Neuronal stem cell (in vitro differentiated cells): ENCODE measurements at regions not wholly inside any gene's neighbourhood (a gene's known extent, or its start where the extent isn't known, plus 50 kb on each side); places are given as distances from the start of the nearest gene placed in this dataset.

Experiments
- DNase-seq: peaks from one replicate; pipeline ENCODE4 v3.0.0-alpha.2; 2013; ENCODE audit warnings: low spot score
- H2AFZ ChIP-seq: one replicate; pipeline ENCODE4 v1.6.1; 2013; ENCODE audit warnings: mild to moderate bottlenecking, low read length, inconsistent platforms
- H2AK5ac ChIP-seq: 2 replicates; pipeline ENCODE4 v1.6.1; 2013; ENCODE audit warnings: low read depth, mild to moderate bottlenecking, inconsistent platforms, low read length, moderate library complexity, mixed read lengths
- H2BK120ac ChIP-seq: 2 replicates; pipeline ENCODE4 v1.6.1; 2013; ENCODE audit warnings: low read depth, mild to moderate bottlenecking, inconsistent platforms, low read length, moderate library complexity, mixed read lengths
- H2BK12ac ChIP-seq: one replicate; pipeline ENCODE4 v1.6.1; 2013; ENCODE audit warnings: low read length, inconsistent platforms
- H2BK15ac ChIP-seq: 2 replicates; pipeline ENCODE4 v1.6.1; 2013; ENCODE audit warnings: mild to moderate bottlenecking, low read length, inconsistent platforms, mixed read lengths
- H2BK5ac ChIP-seq: one replicate; pipeline ENCODE4 v1.6.1; 2013; ENCODE audit warnings: inconsistent platforms, mild to moderate bottlenecking, low read length, moderate library complexity
- H3K14ac ChIP-seq: one replicate; pipeline ENCODE4 v1.6.1; 2013; ENCODE audit warnings: low read length, inconsistent platforms
- H3K18ac ChIP-seq: 2 replicates; pipeline ENCODE4 v1.6.1; 2013; ENCODE audit warnings: low read length, inconsistent platforms
- H3K23ac ChIP-seq: 2 replicates; pipeline ENCODE4 v1.6.1; 2013; ENCODE audit warnings: low read depth, mild to moderate bottlenecking, mixed read lengths, low read length, inconsistent platforms; ENCODE audit not compliant: poor library complexity
- H3K27ac ChIP-seq: replicated peaks from 3 replicates; pipeline ENCODE4 v1.5.1; 2013; ENCODE audit warnings: low read length, inconsistent platforms
- H3K27me3 ChIP-seq, 3 experiments: 2 replicates each; pipeline ENCODE4 v1.6.1; 2013; ENCODE audit warnings: low read length in 3 of 3, mild to moderate bottlenecking in 2 of 3, inconsistent platforms in 1 of 3, low read depth in 1 of 3, mixed read lengths in 1 of 3, moderate library complexity in 1 of 3; ENCODE audit not compliant: control insufficient read depth in 3 of 3, insufficient read depth in 3 of 3
- H3K36me3 ChIP-seq, 2 donors: replicated peaks in 1 of 2; 2 replicates each; pipeline ENCODE4 v1.6.1; 2013; ENCODE audit warnings: low read length in 2 of 2; ENCODE audit not compliant: control insufficient read depth in 2 of 2, insufficient read depth in 2 of 2
- H3K4ac ChIP-seq: 2 replicates; pipeline ENCODE4 v1.6.1; 2013; ENCODE audit warnings: inconsistent platforms, mild to moderate bottlenecking, low read length, moderate library complexity
- H3K4me1 ChIP-seq, 2 donors: 1 replicate in 1 of 2; 2 replicates in 1 of 2; pipeline ENCODE4 v1.6.1; 2013; ENCODE audit warnings: low read length in 2 of 2, low read depth in 1 of 2; ENCODE audit not compliant: control insufficient read depth in 2 of 2, insufficient read depth in 1 of 2
- H3K4me2 ChIP-seq: one replicate; pipeline ENCODE4 v1.6.1; 2013; ENCODE audit warnings: mild to moderate bottlenecking, low read length, inconsistent platforms; ENCODE audit not compliant: insufficient read depth, poor library complexity, severe bottlenecking
- H3K4me3 ChIP-seq, 2 donors: 2 replicates each; pipeline ENCODE4 v1.5.1; 2013; ENCODE audit warnings: low read length in 2 of 2, mild to moderate bottlenecking in 2 of 2, inconsistent platforms in 1 of 2, moderate library complexity in 1 of 2
- H3K79me1 ChIP-seq: one replicate; pipeline ENCODE4 v1.6.1; 2013; ENCODE audit warnings: low read depth, mild to moderate bottlenecking, inconsistent platforms, low read length, moderate library complexity
- H3K9ac ChIP-seq: one replicate; pipeline ENCODE4 v1.6.1; 2013; ENCODE audit warnings: mild to moderate bottlenecking, low read depth, low read length, inconsistent platforms; ENCODE audit not compliant: poor library complexity
- H3K9me3 ChIP-seq, 2 donors: replicated peaks in 1 of 2; 2 replicates each; pipeline versions ENCODE3 to v1.6.1; 2013; ENCODE audit warnings: low read length in 2 of 2, mild to moderate bottlenecking in 2 of 2, inconsistent platforms in 1 of 2, low read depth in 1 of 2, mixed read lengths in 1 of 2, moderate library complexity in 1 of 2; ENCODE audit not compliant: control insufficient read depth in 2 of 2, insufficient read depth in 1 of 2
- H4K8ac ChIP-seq: one replicate; pipeline ENCODE4 v1.6.1; 2013; ENCODE audit warnings: low read depth, mild to moderate bottlenecking, inconsistent platforms, low read length, moderate library complexity
- H4K91ac ChIP-seq: one replicate; pipeline ENCODE4 v1.6.1; 2013; ENCODE audit warnings: low read length, low read depth, mild to moderate bottlenecking, inconsistent platforms; ENCODE audit not compliant: poor library complexity
- WGBS, 2 donors: extraction: QIAGEN DNeasy Blood & Tissue Kit; methylation state at CpG; one replicate each; pipeline ENCODE4 v1.1.7; 2013; ENCODE audit warnings: missing lambda C conversion rate in 2 of 2, mixed read lengths in 1 of 2; ENCODE audit not compliant: insufficient read length in 2 of 2, insufficient replicate concordance in 1 of 2; ENCODE audit errors: extremely low coverage in 2 of 2; 5-methylcytosine and 5-hydroxymethylcytosine counted together

DNA sequence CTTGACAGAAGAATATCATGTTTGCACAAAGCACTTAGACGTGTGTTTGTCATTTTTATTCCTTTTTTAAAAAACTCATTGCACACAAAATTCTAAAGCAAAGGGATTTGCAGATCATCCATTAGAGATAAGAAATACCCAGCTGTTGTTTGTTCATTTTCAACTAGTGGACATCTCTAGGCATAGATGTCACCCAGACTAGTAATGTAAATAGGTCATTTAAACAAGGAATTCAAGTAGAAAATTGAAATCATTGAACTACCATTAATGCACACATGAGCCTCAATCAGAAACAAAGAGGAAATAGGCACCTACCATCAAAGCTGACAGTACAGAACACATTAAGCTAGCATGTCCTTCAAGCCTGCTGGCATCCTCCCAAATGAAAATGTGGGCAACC lies 107.3 kb downstream of the OR2K2 start:
- no peak overlapping the region for H2AFZ ChIP-seq
- no peak overlapping the region for H3K14ac ChIP-seq
- no peak overlapping the region for H3K4me3 ChIP-seq
- H2BK15ac ChIP-seq: no peak overlapping the region
- H3K4ac ChIP-seq: no peak overlapping the region
- no peak overlapping the region for H3K18ac ChIP-seq
- H2BK5ac ChIP-seq: no peak overlapping the region
- H3K23ac ChIP-seq: no peak overlapping the region
- no peaks in the 10 kb centered on the region for H3K9me3 ChIP-seq
- H3K79me1 ChIP-seq: no peaks in the 10 kb centered on the region
- DNase-seq: no peak
- no peak overlapping the region for H4K91ac ChIP-seq
- WGBS, 2 donors: no CpG with 5 or more reads among the region's 1 CpG
- H3K27ac ChIP-seq: no peak overlapping the region
- no peaks in the 10 kb centered on the region for H3K27me3 ChIP-seq
- no peak overlapping the region for H2BK120ac ChIP-seq
- H2AK5ac ChIP-seq: no peak overlapping the region
- H2BK12ac ChIP-seq: no peak overlapping the region
- no peak overlapping the region for H4K8ac ChIP-seq
- no peaks in the 10 kb centered on the region for H3K36me3 ChIP-seq
- no peak overlapping the region for H3K9ac ChIP-seq
- no peaks in the 10 kb centered on the region for H3K4me1 ChIP-seq
- H3K4me2 ChIP-seq: no peak overlapping the region

GRCh38 chr9:111212874-111213273 lies 117.2 kb downstream of the OR2K2 start:
- H2AK5ac ChIP-seq: no peak overlapping the region
- no peak overlapping the region for H3K27ac ChIP-seq
- WGBS, 2 donors: no CpG with 5 or more reads among the region's 6 CpGs

DNA sequence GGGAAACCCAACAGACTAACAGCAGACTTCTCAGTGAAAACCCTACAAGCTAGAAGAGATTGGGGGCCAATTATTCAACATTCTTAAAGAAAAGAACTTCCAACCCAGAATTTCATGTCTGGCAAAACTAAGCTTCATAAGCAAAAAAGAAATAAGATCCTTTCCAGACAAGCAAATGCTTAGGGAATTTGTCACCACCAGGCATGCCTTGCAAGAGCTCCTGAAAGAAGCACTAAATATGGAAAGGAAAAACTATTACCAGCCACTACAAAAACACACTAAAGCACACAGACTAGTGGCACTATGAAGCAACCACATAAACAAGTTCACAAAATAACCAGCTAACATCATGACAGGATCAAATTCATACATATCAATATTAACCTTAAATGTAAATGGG lies 131.1 kb downstream of the OR2K2 start:
- Histone ChIP-seq H4K8ac (no peak overlapping the region), H4K91ac (no peak overlapping the region), H3K36me3 (no peaks in the 10 kb centered on the region), H3K27me3 (no peaks in the 10 kb centered on the region), H3K4me2 (no peak overlapping the region), H3K9me3 (no peaks in the 10 kb centered on the region), H2BK12ac (no peak overlapping the region), H3K4ac (no peak overlapping the region), H3K27ac (no peak overlapping the region), H3K4me1 (peaks cover 0 to 2% of the 10 kb centered on the region in 2 donors), H3K9ac (no peak overlapping the region), H2AFZ (no peak overlapping the region), H2BK5ac (no peak overlapping the region), H2AK5ac (no peak overlapping the region), H3K4me3 (no peak overlapping the region), H3K23ac (no peak overlapping the region), H2BK15ac (no peak overlapping the region), H3K14ac (no peak overlapping the region), H3K18ac (no peak overlapping the region), H3K79me1 (no peaks in the 10 kb centered on the region), H2BK120ac (no peak overlapping the region)
- DNase-seq: no peak

More at GRCh38 chr9:111212874-111213273, 117.2 kb downstream of the OR2K2 start:
- H4K91ac ChIP-seq: no peak overlapping the region
- H2BK5ac ChIP-seq: no peak overlapping the region
- no peak overlapping the region for H4K8ac ChIP-seq
- DNase-seq: no peak
- H3K4me2 ChIP-seq: no peak overlapping the region
- no peak overlapping the region for H2BK12ac ChIP-seq
- no peaks in the 10 kb centered on the region for H3K4me1 ChIP-seq
- H3K9me3 ChIP-seq: peaks cover 0 to 7% of the 10 kb centered on the region in 2 donors
- H3K36me3 ChIP-seq: no peaks in the 10 kb centered on the region
- H3K4ac ChIP-seq: no peak overlapping the region
- no peak overlapping the region for H3K23ac ChIP-seq
- H2BK120ac ChIP-seq: no peak overlapping the region
- no peak overlapping the region for H3K9ac ChIP-seq
- no peaks in the 10 kb centered on the region for H3K27me3 ChIP-seq
- no peak overlapping the region for H2AFZ ChIP-seq
- no peak overlapping the region for H3K4me3 ChIP-seq
- H2BK15ac ChIP-seq: no peak overlapping the region
- H3K79me1 ChIP-seq: no peaks in the 10 kb centered on the region
- H3K14ac ChIP-seq: no peak overlapping the region
- no peak overlapping the region for H3K18ac ChIP-seq

DNA sequence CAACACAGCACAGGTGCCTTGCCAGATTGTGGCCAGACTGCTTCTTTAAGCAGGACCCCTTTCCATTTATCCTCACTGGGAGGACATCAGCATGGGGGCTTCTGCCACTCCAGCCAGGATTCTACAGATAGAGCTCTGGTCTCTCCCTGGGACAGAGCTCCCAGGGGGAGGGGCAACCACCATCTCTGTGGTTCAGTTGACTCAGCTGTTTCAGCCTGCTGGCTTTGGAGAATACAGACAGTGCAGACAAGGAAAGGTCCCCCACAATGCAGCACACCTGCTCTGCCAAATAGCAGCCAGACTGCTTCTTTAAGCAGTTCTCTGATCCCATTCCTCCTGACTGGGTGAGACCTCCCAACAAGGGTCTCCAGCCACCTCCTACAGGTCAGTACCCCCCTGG lies 132.8 kb downstream of the OR2K2 start:
- no peak overlapping the region for H3K14ac ChIP-seq
- H2BK120ac ChIP-seq: no peak overlapping the region
- H3K4me3 ChIP-seq: no peak overlapping the region
- no peak overlapping the region for H3K4me2 ChIP-seq
- H2BK12ac ChIP-seq: no peak overlapping the region
- no peak overlapping the region for H4K8ac ChIP-seq
- no peak overlapping the region for H2AFZ ChIP-seq
- H3K27me3 ChIP-seq: no peaks in the 10 kb centered on the region
- H3K9me3 ChIP-seq: no peaks in the 10 kb centered on the region
- H3K23ac ChIP-seq: no peak overlapping the region
- H2BK5ac ChIP-seq: no peak overlapping the region
- peak overlapping the region; percentile 41 for H3K18ac ChIP-seq
- no peak overlapping the region for H2AK5ac ChIP-seq
- H3K36me3 ChIP-seq: no peaks in the 10 kb centered on the region
- H3K4me1 ChIP-seq: peaks cover 0 to 2% of the 10 kb centered on the region in 2 donors
- H3K27ac ChIP-seq: no peak overlapping the region
- no peak overlapping the region for H3K4ac ChIP-seq
- no peaks in the 10 kb centered on the region for H3K79me1 ChIP-seq
- H3K9ac ChIP-seq: no peak overlapping the region
- H4K91ac ChIP-seq: no peak overlapping the region
- DNase-seq: no peak
- no peak overlapping the region for H2BK15ac ChIP-seq
